Tibial nerve (tissue), 4 donors: ENCODE measurements at regions not wholly inside any gene's neighbourhood (a gene's known extent, or its start where the extent isn't known, plus 50 kb on each side); places are given as distances from the start of the nearest gene placed in this dataset.

Experiments
- DNase-seq, 2 donors: peaks; one replicate each; pipeline ENCODE4 v3.0.0-alpha.2; 2019; ENCODE audit warnings: low spot score in 2 of 2
- H3K27ac ChIP-seq, 4 donors: fragments of 200-600 bp; sonication (generic) in 3 of 4; one replicate each; pipeline ENCODE4 v1.5.1; 2017 to 2019; ENCODE audit warnings: mild to moderate bottlenecking in 1 of 4
- H3K27me3 ChIP-seq, 2 donors: fragments of 200-600 bp; sonication (generic) in 1 of 2; one replicate each; pipeline versions ENCODE4 v1.5.1 to v1.6.0; 2017 to 2019
- H3K36me3 ChIP-seq, 3 donors: fragments of 200-600 bp; sonication (generic); one replicate each; pipeline ENCODE4 v1.5.1; 2018 to 2019
- H3K4me1 ChIP-seq, 4 donors: fragments of 200-600 bp; sonication (generic) in 3 of 4; one replicate each; pipeline ENCODE4 v1.5.1; 2017 to 2019
- H3K4me3 ChIP-seq, 4 donors: fragments of 200-600 bp; sonication (generic) in 3 of 4; one replicate each; pipeline ENCODE4 v1.5.1; 2017 to 2019; ENCODE audit warnings: mild to moderate bottlenecking in 1 of 4, moderate library complexity in 1 of 4
- H3K9me3 ChIP-seq, 4 donors: fragments of 200-600 bp; sonication (generic) in 3 of 4; one replicate each; pipeline ENCODE4 v1.5.1; 2017 to 2019
- CTCF ChIP-seq, 5 experiments: fragments of 200-600 bp in 3 of 5; fragments of 450-650 bp in 2 of 5; sonication (generic) in 3 of 5; IDR thresholded peaks; one replicate each; pipeline ENCODE4 v1.5.1; 2016 to 2019; ENCODE audit warnings: antibody characterized with exemption in 5 of 5, mild to moderate bottlenecking in 3 of 5, moderate library complexity in 2 of 5
- EP300 ChIP-seq, 2 donors: sonication (generic); formaldehyde crosslinking; IDR thresholded peaks; one replicate each; pipeline ENCODE4 v1.6.1; 2017; ENCODE audit warnings: antibody characterized with exemption in 2 of 2, mild to moderate bottlenecking in 1 of 2
- POLR2A ChIP-seq, 2 donors: fragments of 450-650 bp; IDR thresholded peaks; one replicate each; pipeline ENCODE4 v1.6.1; 2017; ENCODE audit warnings: antibody characterized with exemption in 2 of 2, mild to moderate bottlenecking in 2 of 2, moderate library complexity in 2 of 2
- WGBS, 2 donors: methylation state at CpG; one replicate each; pipeline ENCODE4 v1.1.5; 2018; 5-methylcytosine and 5-hydroxymethylcytosine counted together

- TF ChIP-seq CTCF (IDR thresholded peaks at IDR 0.05) (no peak), POLR2A (IDR thresholded peaks at IDR 0.05) (no peak), EP300 (IDR thresholded peaks at IDR 0.05) (no peak)
- no peaks in the 10 kb centered on the region for H3K9me3 ChIP-seq
- H3K4me1 ChIP-seq, result no peaks in the 10 kb centered on the region
- no peak overlapping the region for H3K4me3 ChIP-seq
- no peak for DNase-seq
- WGBS, 2 donors, result 57 to 65% methylated on average over 1 of the region's 1 CpG
- H3K27ac ChIP-seq, result no peak overlapping the region
- no peaks in the 10 kb centered on the region for H3K36me3 ChIP-seq
- H3K27me3 ChIP-seq, result no peaks in the 10 kb centered on the region
These were observed 156.9 kb upstream of the NPSR1 start for GRCh38 chr7:34501156-34501555.

- DNase-seq, result no peak
- TF ChIP-seq POLR2A (IDR thresholded peaks at IDR 0.05) (no peak), CTCF (IDR thresholded peaks at IDR 0.05) (no peak), EP300 (IDR thresholded peaks at IDR 0.05) (no peak)
- no peaks in the 10 kb centered on the region for H3K4me1 ChIP-seq
- H3K4me3 ChIP-seq, result no peak overlapping the region
- no peak overlapping the region for H3K27ac ChIP-seq
- 72 to 73% methylated on average over 4 of the region's 4 CpGs for WGBS, 2 donors
- no peaks in the 10 kb centered on the region for H3K36me3 ChIP-seq
- H3K9me3 ChIP-seq, result no peaks in the 10 kb centered on the region
- H3K27me3 ChIP-seq, result no peaks in the 10 kb centered on the region
These were observed 150.8 kb upstream of the NPSR1 start for GRCh38 chr7:34507191-34507590.

GRCh38 chr7:34523226-34523918, 134.6 kb upstream of the NPSR1 start:
- no peak for DNase-seq
- no peak for TF ChIP-seq CTCF (IDR thresholded peaks at IDR 0.05)
- no peak for TF ChIP-seq POLR2A (IDR thresholded peaks at IDR 0.05)
- TF ChIP-seq EP300 (IDR thresholded peaks at IDR 0.05), result no peak
- 68 to 78% methylated on average over 5 of the region's 5 CpGs for WGBS, 2 donors
- Histone ChIP-seq H3K4me3 (no peak overlapping the region), H3K36me3 (no peaks in the 10 kb centered on the region), H3K4me1 (no peaks in the 10 kb centered on the region), H3K27me3 (no peaks in the 10 kb centered on the region), H3K27ac (no peak overlapping the region), H3K9me3 (peaks cover 0 to 24% (median 0%) of the 10 kb centered on the region in 4 donors)

GRCh38 chr7:34530259-34530658, 127.8 kb upstream of the NPSR1 start:
- Histone ChIP-seq H3K27me3 (no peaks in the 10 kb centered on the region), H3K9me3 (peaks cover 0 to 17% (median 0%) of the 10 kb centered on the region in 4 donors), H3K36me3 (no peaks in the 10 kb centered on the region), H3K4me3 (no peak overlapping the region), H3K4me1 (no peaks in the 10 kb centered on the region), H3K27ac (no peak overlapping the region)
- DNase-seq, result no peak
- 90% methylated on average over 1 of the region's 1 CpG for WGBS, 2 donors
- TF ChIP-seq EP300 (IDR thresholded peaks at IDR 0.05), result no peak
- no peak for TF ChIP-seq CTCF (IDR thresholded peaks at IDR 0.05)
- TF ChIP-seq POLR2A (IDR thresholded peaks at IDR 0.05), result no peak

GRCh38 chr7:34539003-34539402, 119.0 kb upstream of the NPSR1 start:
- Histone ChIP-seq H3K9me3 (peaks cover 0 to 25% (median 7%) of the 10 kb centered on the region in 4 donors), H3K27me3 (no peaks in the 10 kb centered on the region), H3K4me3 (no peak overlapping the region), H3K4me1 (no peaks in the 10 kb centered on the region), H3K27ac (no peak overlapping the region), H3K36me3 (no peaks in the 10 kb centered on the region)
- WGBS, 2 donors, result 62 to 97% methylated on average over 1 of the region's 1 CpG
- TF ChIP-seq EP300 (IDR thresholded peaks at IDR 0.05) (no peak), CTCF (IDR thresholded peaks at IDR 0.05) (no peak), POLR2A (IDR thresholded peaks at IDR 0.05) (no peak)
- DNase-seq, result no peak
